ENCODE measurements at regions not wholly inside any gene's neighbourhood (a gene's known extent, or its start where the extent isn't known, plus 50 kb on each side); places are given as distances from the start of the nearest gene placed in this dataset.

DNA sequence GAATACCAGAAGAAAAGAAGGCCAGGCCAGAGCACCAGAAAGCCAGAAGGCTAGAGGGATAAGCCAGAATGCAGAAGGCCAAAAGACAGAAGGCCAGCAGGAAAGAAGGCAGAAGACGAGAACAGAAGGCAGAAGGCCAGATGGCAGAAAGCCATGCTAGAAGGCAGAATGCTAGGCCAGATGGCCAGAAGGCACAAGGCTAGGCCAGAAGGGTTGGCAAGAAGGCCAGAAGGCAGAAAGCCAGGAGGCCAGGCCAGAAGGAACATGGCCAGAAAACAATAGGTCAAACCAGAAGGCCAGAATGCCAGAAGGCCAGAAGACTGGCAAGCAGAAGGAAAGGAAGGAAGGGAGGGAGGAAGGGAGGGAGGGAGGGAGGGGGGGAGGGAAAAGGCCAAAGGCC lies 188.8 kb downstream of the TUBA3C start:
- no peak overlapping the region for H4K91ac ChIP-seq (ENCODE audit: insufficient read length, low read depth, low read length)
- no peak overlapping the region for H2BK5ac ChIP-seq (ENCODE audit: insufficient read length, low read length)
- H2BK120ac ChIP-seq (ENCODE audit: low read depth, low read length, poor library complexity, severe bottlenecking), result no peak overlapping the region
- H3K9ac ChIP-seq (ENCODE audit: extremely low read depth, insufficient read length, low read length), result no peak overlapping the region
- H2AFZ ChIP-seq (ENCODE audit: low read length), result no peak overlapping the region
- no peak overlapping the region for H3K4ac ChIP-seq (ENCODE audit: low read depth, low read length)
- WGBS (ENCODE audit: extremely low coverage, insufficient read length, low lambda C conversion rate), result no CpG with 5 or more reads among the region's 1 CpG
- peaks cover 82% of the 10 kb centered on the region for H3K9me3 ChIP-seq (ENCODE audit: control insufficient read depth, low read depth, low read length)
- H2BK20ac ChIP-seq (ENCODE audit: low read depth, low read length, poor library complexity, severe bottlenecking), result no peak overlapping the region
- H3K4me2 ChIP-seq (ENCODE audit: insufficient read depth, insufficient read length, low read length), result no peak overlapping the region
- H3K27me3 ChIP-seq (ENCODE audit: insufficient read depth, low read length), result no peaks in the 10 kb centered on the region
- Mint-ChIP-seq H3K9me3 (peaks cover 98% of the 10 kb centered on the region in 2 experiments), H3K27ac (no peak overlapping the region), H3K4me3 (no peak overlapping the region), H3K4me1 (no peaks in the 10 kb centered on the region), H3K27me3 (ENCODE audit: low read depth) (peaks cover 13% of the 10 kb centered on the region), H3K36me3 (ENCODE audit: insufficient read depth in 1 of 3, low read depth in 3 of 3) (peaks cover 41 to 63% (median 59%) of the 10 kb centered on the region in 3 experiments)
- no peak overlapping the region for H3K56ac ChIP-seq (ENCODE audit: insufficient read length, low read depth, low read length)
- no peak overlapping the region for H3K18ac ChIP-seq (ENCODE audit: insufficient read length, low read depth, low read length)
- no peak overlapping the region for H4K5ac ChIP-seq (ENCODE audit: insufficient read length, low read depth, low read length)
- H3K4me1 ChIP-seq (ENCODE audit: insufficient read depth, low read length), result no peaks in the 10 kb centered on the region
- no peak overlapping the region for H4K8ac ChIP-seq (replicated peaks; ENCODE audit: insufficient read length, low read depth, low read length)
- no peak overlapping the region for H2BK12ac ChIP-seq (ENCODE audit: insufficient read length, low read depth, low read length)
- no peak overlapping the region for H2AK5ac ChIP-seq (ENCODE audit: insufficient read length, low read length)
- no peak overlapping the region for H3K14ac ChIP-seq (ENCODE audit: insufficient read depth, low read length)
- no peaks in the 10 kb centered on the region for H3K79me1 ChIP-seq (ENCODE audit: insufficient read depth, low read depth, low read length, poor library complexity, severe bottlenecking)
- TF ChIP-seq, protein P1, sequence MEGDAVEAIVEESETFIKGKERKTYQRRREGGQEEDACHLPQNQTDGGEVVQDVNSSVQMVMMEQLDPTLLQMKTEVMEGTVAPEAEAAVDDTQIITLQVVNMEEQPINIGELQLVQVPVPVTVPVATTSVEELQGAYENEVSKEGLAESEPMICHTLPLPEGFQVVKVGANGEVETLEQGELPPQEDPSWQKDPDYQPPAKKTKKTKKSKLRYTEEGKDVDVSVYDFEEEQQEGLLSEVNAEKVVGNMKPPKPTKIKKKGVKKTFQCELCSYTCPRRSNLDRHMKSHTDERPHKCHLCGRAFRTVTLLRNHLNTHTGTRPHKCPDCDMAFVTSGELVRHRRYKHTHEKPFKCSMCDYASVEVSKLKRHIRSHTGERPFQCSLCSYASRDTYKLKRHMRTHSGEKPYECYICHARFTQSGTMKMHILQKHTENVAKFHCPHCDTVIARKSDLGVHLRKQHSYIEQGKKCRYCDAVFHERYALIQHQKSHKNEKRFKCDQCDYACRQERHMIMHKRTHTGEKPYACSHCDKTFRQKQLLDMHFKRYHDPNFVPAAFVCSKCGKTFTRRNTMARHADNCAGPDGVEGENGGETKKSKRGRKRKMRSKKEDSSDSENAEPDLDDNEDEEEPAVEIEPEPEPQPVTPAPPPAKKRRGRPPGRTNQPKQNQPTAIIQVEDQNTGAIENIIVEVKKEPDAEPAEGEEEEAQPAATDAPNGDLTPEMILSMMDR (conservative IDR thresholded peaks at IDR 0.05), result no peak
- no peaks in the 10 kb centered on the region for H4K20me1 ChIP-seq (ENCODE audit: control insufficient read depth, insufficient read depth, insufficient read length)
- H2BK15ac ChIP-seq (ENCODE audit: low read depth, low read length), result no peak overlapping the region
- no peaks in the 10 kb centered on the region for H3K23me2 ChIP-seq (ENCODE audit: insufficient read length, low read depth, low read length, poor library complexity, severe bottlenecking)
- H3K27ac ChIP-seq (ENCODE audit: insufficient read length, low read depth, low read length), result no peak overlapping the region
- no peak overlapping the region for H3T11ph ChIP-seq (ENCODE audit: low read length)
- no peaks in the 10 kb centered on the region for H3K79me2 ChIP-seq (ENCODE audit: insufficient read depth, low read length)
- no peak for DNase-seq
- no peak overlapping the region for H3K23ac ChIP-seq (ENCODE audit: insufficient read length, low read depth, low read length)
